HEK293T (cell line): ENCODE measurements at regions not wholly inside any gene's neighbourhood (a gene's known extent, or its start where the extent isn't known, plus 50 kb on each side); places are given as distances from the start of the nearest gene placed in this dataset.

Experiments
- CTCF ChIA-PET: fragments of 350-600 bp; formaldehyde crosslinking; extraction: SDS; loops from one replicate; lab custom pipeline; 2021; ENCODE audit warnings: antibody characterized with exemption, inconsistent platforms; lab: Yijun Ruan, JAX
- POLR2A ChIA-PET: fragments of 350-600 bp; formaldehyde crosslinking; extraction: SDS; loops from one replicate; lab custom pipeline; 2020; ENCODE audit warnings: antibody characterized with exemption, inconsistent platforms; lab: Yijun Ruan, JAX
- DNase-seq: peaks from one replicate; pipeline ENCODE4 v3.0.0; 2012; ENCODE audit warnings: mixed read lengths; ENCODE audit errors: extremely low spot score
- ARNT ChIP-seq: fragments of 450-650 bp; IDR thresholded peaks from 2 replicates; pipeline ENCODE4 v1.6.1; 2017; ENCODE audit warnings: mild to moderate bottlenecking
- BHLHE40 ChIP-seq: fragments of 450-650 bp; IDR thresholded peaks from 2 replicates; pipeline ENCODE4 v1.6.1; 2016; ENCODE audit warnings: mild to moderate bottlenecking, moderate library complexity, borderline replicate concordance
- CTBP1 ChIP-seq: fragments of 450-650 bp; IDR thresholded peaks from 2 replicates; pipeline ENCODE4 v1.6.1; 2016; ENCODE audit warnings: borderline replicate concordance
- ELF4 ChIP-seq: fragments of 450-650 bp; IDR thresholded peaks from 2 replicates; pipeline ENCODE4 v1.6.1; 2017; ENCODE audit warnings: antibody characterized with exemption
- FOXA1 ChIP-seq: fragments of 450-650 bp; IDR thresholded peaks from 2 replicates; pipeline ENCODE4 v1.6.1; 2016; ENCODE audit warnings: mild to moderate bottlenecking
- FOXK2 ChIP-seq: fragments of 450-650 bp; IDR thresholded peaks from 2 replicates; pipeline ENCODE4 v1.6.1; 2016; ENCODE audit warnings: mild to moderate bottlenecking
- FOXM1 ChIP-seq: fragments of 450-650 bp; IDR thresholded peaks from 2 replicates; pipeline ENCODE4 v1.6.1; 2017; ENCODE audit warnings: mild to moderate bottlenecking, borderline replicate concordance
- HDGF ChIP-seq: fragments of 450-650 bp; IDR thresholded peaks from 2 replicates; pipeline ENCODE4 v1.6.1; 2017; ENCODE audit warnings: antibody characterized with exemption, borderline replicate concordance
- L3MBTL2 ChIP-seq: fragments of 450-650 bp; conservative IDR thresholded peaks from 2 replicates; pipeline ENCODE4 v1.6.1; 2016; ENCODE audit warnings: mild to moderate bottlenecking
- LEF1 ChIP-seq: fragments of 450-650 bp; IDR thresholded peaks from 2 replicates; pipeline ENCODE4 v1.6.1; 2017; ENCODE audit warnings: mild to moderate bottlenecking, borderline replicate concordance
- NFRKB ChIP-seq: fragments of 450-650 bp; IDR thresholded peaks from 2 replicates; pipeline ENCODE4 v1.6.1; 2016; ENCODE audit warnings: mild to moderate bottlenecking, moderate library complexity
- SP1 ChIP-seq: fragments of 450-650 bp; IDR thresholded peaks from 2 replicates; pipeline ENCODE4 v1.6.1; 2017
- SUZ12 ChIP-seq: fragments of 450-650 bp; IDR thresholded peaks from 2 replicates; pipeline ENCODE4 v1.6.1; 2016; ENCODE audit warnings: mild to moderate bottlenecking
- TARDBP ChIP-seq: fragments of 450-650 bp; IDR thresholded peaks from 2 replicates; pipeline ENCODE4 v1.6.1; 2016
- ZNF384 ChIP-seq: fragments of 450-650 bp; IDR thresholded peaks from 2 replicates; pipeline ENCODE4 v1.6.1; 2016
- TF ChIP-seq, protein P1 (sequence below): fragments of 450-650 bp; IDR thresholded peaks from 2 replicates; pipeline ENCODE4 v1.6.1; 2016

GRCh38 chr13:104460554-104460953 is 1394.3 kb upstream of the SLC10A2 start:
- DNase-seq, result no peak
- TF ChIP-seq SP1 (no peak), HDGF (no peak), ELF4 (no peak), BHLHE40 (no peak), LEF1 (no peak), SUZ12 (no peak), CTBP1 (no peak), ZNF384 (no peak), FOXK2 (no peak), FOXA1 (no peak), ARNT (no peak), L3MBTL2 (no peak), TARDBP (no peak), NFRKB (no peak), FOXM1 (no peak)
- TF ChIP-seq, protein P1, sequence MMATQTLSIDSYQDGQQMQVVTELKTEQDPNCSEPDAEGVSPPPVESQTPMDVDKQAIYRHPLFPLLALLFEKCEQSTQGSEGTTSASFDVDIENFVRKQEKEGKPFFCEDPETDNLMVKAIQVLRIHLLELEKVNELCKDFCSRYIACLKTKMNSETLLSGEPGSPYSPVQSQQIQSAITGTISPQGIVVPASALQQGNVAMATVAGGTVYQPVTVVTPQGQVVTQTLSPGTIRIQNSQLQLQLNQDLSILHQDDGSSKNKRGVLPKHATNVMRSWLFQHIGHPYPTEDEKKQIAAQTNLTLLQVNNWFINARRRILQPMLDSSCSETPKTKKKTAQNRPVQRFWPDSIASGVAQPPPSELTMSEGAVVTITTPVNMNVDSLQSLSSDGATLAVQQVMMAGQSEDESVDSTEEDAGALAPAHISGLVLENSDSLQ, result no peak
- ChIA-PET POLR2A (no interaction called here), CTCF (no interaction called here)

DNA sequence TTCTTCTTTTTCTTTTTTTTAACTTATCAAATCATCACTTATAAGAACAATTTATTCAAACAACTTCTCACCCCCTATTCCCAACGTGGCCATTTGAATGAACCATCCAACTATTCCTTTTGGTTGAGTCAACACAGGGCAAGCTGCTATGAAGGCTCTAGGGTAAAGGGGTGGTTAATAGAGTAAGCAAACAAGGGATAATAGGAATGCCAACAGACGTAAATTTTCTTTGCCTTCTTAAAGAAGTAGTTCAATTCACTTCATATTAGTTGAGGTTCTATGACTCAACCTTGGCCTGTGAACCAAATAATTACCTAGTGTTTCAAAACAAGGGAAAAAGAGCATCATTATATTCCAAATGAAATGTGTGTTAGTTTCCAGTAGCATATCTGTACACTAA is 1383.8 kb upstream of the SLC10A2 start:
- TF ChIP-seq HDGF (no peak), ZNF384 (no peak), SP1 (no peak), FOXK2 (no peak), ELF4 (no peak), FOXA1 (no peak), TARDBP (no peak), SUZ12 (no peak), LEF1 (no peak), CTBP1 (no peak), ARNT (no peak), L3MBTL2 (no peak), FOXM1 (no peak), BHLHE40 (no peak), NFRKB (no peak)
- TF ChIP-seq, protein P1, result no peak
- POLR2A ChIA-PET, result no interaction called here
- CTCF ChIA-PET, result no interaction called here
- no peak for DNase-seq

GRCh38 chr13:104447348-104447747 is 1381.1 kb upstream of the SLC10A2 start:
- ChIA-PET POLR2A (no interaction called here), CTCF (no interaction called here)
- TF ChIP-seq L3MBTL2, result no peak
- TF ChIP-seq ARNT, result no peak
- no peak for TF ChIP-seq SUZ12
- no peak for DNase-seq

DNA sequence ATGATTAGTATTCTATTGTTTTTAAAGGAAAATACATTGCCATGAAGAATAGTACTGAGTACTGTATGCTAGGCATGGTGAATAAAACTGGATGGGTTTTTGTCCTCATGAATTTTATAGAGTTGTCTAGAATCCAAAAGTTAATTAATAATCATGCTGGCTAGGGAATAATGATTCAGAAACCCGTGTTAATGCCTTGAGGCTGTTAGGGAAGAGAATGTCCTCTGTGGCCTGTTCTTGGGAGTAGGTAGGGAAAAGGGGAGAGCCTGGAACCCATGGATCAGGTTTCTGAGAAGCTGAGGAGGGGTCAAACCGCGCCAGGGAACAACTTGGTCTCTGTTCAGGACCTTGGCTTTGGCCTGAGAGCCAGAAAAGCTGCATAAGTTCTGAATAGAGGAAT is 1376.3 kb upstream of the SLC10A2 start:
- ChIA-PET CTCF (no interaction called here), POLR2A (no interaction called here)
- TF ChIP-seq BHLHE40, result no peak
- no peak for DNase-seq

GRCh38 chr13:104436555-104436954 is 1370.3 kb upstream of the SLC10A2 start:
- no peak for DNase-seq
- no peak for TF ChIP-seq CTBP1
- POLR2A ChIA-PET, result no interaction called here
- CTCF ChIA-PET, result no interaction called here

- no peak for DNase-seq
- POLR2A ChIA-PET, result no interaction called here
- CTCF ChIA-PET, result no interaction called here
- TF ChIP-seq NFRKB (no peak), L3MBTL2 (no peak), ELF4 (no peak), FOXA1 (no peak), FOXK2 (no peak), SP1 (no peak), FOXM1 (no peak), SUZ12 (no peak), ZNF384 (no peak), ARNT (no peak), LEF1 (no peak), BHLHE40 (no peak), TARDBP (no peak), CTBP1 (no peak), HDGF (no peak)
- TF ChIP-seq, protein P1, result no peak
Measured at GRCh38 chr13:104431895-104432294, 1365.7 kb upstream of the SLC10A2 start.

GRCh38 chr13:104426435-104426834 is 1360.2 kb upstream of the SLC10A2 start:
- POLR2A ChIA-PET, result no interaction called here
- TF ChIP-seq FOXM1 (no peak), ARNT (no peak), FOXK2 (no peak), HDGF (no peak), ELF4 (no peak), NFRKB (no peak), LEF1 (no peak), ZNF384 (no peak), SUZ12 (no peak), SP1 (no peak), FOXA1 (no peak), CTBP1 (no peak), BHLHE40 (no peak), L3MBTL2 (no peak), TARDBP (no peak)
- TF ChIP-seq, protein P1, result no peak
- CTCF ChIA-PET, result no interaction called here
- no peak for DNase-seq
